Suppressor macrophage treated with lipopolysaccharide for 4 hours (primary cell): ENCODE measurements at regions not wholly inside any gene's neighbourhood (a gene's known extent, or its start where the extent isn't known, plus 50 kb on each side); places are given as distances from the start of the nearest gene placed in this dataset.
"Not testable (repeated sequence)": the region's sequence is repeated elsewhere in the genome, so short reads cannot be mapped to it uniquely, and the experiment has no call there.

ENCODE experiments used
- DNase-seq: peaks from one replicate; pipeline ENCODE4 v3.0.0-alpha.2; 2020

GRCh38 chr11:45378516-45378915 is 92.4 kb upstream of the SYT13 start:
- DNase-seq, result no peak

- no peak for DNase-seq
Measured at GRCh38 chr11:45374653-45375059, 88.5 kb upstream of the SYT13 start.

- no peak for DNase-seq
Measured at GRCh38 chr11:45374130-45374529, 88.0 kb upstream of the SYT13 start.

GRCh38 chr11:45373506-45374035 is 87.4 kb upstream of the SYT13 start:
- DNase-seq, result no peak

GRCh38 chr11:45372414-45372813 is 86.3 kb upstream of the SYT13 start:
- not testable (repeated sequence) for DNase-seq

- peak; percentile 74 for DNase-seq
Measured at GRCh38 chr11:45371251-45372115, 85.3 kb upstream of the SYT13 start.

DNA sequence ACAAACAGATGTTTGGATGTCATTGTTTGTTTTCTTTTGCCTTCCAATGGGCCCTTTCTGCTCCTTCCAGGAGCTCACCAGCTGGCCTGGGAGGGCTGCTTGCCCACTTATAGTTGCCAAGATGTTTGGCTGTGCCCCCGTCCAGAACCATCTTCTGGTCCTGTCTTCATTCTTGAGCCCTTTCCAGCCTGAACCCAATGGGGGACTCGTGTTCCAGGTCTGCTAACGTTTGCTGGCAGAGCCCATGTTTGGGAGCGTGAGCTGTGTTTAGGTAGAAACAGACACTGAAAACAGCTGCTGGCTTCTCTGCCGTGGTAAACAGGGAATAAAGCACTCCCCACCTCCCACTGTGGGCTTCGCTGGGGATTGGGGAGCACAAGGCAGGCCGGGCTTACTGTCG is 83.2 kb upstream of the SYT13 start:
- no peak for DNase-seq

- no peak for DNase-seq
Measured at GRCh38 chr11:45368697-45369096, 82.6 kb upstream of the SYT13 start.

DNA sequence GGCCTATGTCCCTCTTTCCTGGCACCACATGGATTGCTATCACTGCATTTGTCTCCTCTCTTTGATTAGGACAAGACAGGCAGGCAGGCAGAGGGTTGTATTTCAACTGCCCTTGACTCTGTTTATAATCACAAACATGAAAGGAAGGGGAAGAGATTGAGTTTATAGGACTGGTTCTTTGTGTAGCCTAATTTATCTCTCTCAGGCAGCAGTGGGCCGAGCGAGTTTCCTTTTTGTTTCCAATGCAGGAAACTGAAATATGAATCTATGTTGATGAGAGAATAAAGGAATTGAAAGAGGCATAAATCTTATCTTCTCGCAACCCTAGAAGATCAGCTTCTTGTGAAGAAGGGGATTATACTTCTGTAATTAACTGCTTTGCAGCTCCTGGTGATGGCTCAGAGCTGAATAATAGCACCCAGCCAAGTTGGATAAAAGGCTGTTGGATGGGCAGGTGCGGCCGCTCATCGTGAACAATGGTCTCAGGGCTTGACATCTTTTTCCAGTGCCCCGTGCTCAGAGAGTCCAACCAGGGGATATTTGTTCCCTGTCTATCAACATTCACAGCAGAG is 80.6 kb upstream of the SYT13 start:
- no peak for DNase-seq

GRCh38 chr11:45365961-45366618 is 79.9 kb upstream of the SYT13 start:
- no peak for DNase-seq

DNA sequence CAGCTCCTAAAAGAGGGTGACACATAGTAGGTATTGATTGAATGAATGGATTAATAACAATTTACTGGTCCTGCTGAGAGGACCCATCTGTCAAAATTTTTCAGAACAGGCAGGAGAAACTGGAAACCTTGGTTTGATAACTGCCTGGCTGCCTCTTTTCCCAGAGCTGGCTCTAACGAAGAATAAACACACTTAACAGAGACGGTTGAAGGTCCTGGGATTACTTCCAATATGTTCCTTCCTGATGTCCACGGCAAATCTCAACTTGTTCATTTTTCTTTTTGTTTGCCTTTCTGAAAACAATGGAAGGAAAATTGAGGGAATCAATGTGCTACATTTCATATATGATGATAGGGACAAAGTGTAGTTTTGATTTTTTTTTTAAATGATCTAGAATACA is 76.5 kb upstream of the SYT13 start:
- DNase-seq, result no peak

DNA sequence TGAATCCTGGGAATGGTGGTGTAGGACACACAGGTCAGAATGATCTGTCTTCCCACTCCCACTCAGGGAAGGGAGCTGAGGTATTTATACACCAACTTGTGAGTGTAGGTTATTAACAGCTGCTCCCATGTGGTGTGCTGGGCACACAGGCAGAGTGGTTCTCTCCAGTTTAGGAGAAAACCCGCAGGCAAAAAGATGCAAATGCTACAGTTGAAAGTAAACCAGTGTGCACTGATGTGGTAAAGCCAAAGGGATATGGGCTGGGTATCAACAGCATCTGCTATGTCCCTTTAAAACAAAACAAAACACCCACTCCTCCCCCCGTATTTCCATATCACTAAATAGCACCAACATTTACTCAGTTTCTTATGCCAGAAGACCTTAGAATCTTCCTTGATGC is 75.4 kb upstream of the SYT13 start:
- no peak for DNase-seq

DNA sequence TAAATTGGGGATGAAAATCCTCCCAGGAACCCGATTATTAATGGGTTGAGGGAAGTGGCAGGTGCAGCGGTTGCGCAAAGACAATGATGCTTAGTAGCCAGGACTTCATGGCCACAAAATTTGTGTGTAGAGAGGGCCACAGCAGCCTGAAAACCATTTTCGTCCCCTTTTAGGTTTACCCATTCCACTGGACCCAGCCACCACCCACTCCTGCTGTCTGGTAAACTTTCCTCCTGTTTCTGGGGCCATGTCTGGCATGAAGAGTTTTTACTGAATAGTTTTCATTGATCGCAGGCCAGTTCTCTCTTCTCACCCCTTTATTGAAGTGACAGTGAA is 69.5 kb upstream of the SYT13 start:
- DNase-seq, result no peak

DNA sequence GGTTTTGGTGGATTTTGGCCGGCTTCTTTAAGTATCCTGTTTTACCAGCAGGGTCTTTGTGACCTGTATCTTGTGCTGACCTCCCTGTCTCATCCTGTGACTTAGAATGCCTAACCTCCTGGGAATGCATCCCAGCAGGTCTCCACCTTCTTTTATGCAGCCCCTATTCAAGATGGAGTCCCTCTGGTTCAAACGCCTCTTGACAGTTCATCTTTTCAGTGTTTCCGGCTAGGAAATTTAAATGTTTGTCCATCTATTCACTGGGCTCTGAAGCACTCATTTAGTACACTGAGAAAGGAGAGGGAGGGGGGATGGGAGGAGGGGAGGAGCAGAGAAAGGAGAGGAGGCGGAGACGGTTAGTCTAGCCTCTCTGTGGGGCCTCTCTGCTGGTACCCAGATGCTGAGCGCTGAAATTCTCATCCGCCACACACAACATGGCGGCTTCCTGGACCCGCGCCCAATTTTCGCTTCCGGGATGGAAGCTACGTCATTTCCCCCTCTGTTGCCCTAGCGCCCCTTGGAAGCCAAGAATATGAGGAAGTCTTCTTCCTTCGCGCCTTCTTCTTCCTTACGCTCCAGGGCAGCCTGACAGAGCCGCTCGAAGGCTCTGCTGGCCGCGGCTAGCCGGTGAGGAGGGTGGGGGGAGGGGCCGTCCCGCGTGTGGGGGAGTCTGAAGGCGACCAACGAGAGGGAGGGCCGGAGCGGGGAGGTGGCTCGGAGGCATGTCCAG is 69.0 kb upstream of the SYT13 start:
- DNase-seq, result peak; percentile 74

DNA sequence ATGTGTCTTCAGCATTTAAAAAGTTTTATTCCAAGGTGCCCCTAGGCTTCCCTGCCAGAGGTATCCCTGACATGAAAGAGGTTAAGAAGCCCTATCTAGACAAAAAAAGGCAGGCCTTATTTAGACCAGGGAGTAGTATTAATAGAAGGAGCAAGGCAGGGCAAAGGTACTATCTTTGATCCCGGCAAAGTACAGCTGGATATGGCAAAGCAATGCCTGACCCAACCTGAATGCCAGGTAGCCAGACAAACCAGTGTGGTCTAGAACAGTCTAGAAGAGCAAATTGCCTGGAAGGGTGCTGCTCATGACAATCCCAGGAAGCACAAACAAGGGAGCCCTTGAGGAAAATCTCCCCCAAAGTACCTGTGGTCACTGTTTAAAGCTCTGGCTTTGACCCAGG is 62.6 kb upstream of the SYT13 start:
- DNase-seq, result no peak

DNA sequence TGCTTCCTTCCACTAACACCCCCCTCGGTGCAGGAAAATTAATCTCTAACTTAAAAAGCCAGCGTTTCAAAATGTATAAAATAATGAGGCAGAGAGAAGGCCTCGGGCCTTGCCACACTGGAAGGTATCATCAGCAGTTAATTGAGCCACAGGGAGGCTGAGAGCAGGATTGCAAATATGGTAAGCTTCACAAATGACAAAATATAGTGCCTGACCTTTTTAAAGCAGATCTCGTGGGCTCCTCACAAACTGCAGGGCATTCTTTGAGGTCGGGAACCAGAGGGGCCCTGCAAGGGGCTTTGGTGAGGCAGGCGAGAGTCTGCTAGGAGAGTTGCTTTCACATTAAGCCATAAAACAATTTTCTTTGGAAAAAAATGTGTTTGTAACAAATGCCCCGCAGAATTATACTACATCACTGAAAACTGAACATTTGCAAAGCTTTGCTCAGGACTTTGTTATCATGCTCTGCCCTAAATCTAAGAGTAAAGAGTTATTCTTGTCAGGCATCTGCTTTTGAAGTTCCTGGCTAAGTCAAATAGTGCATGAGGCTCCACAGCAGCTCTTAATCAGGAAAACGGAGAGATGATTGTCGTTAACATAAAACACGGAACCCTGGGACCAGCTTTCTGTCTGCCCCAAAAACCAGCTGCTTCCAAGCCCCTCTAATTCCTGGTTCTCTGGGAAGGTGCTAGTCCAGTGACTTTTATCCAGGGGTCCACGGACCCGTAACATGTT is 61.4 kb upstream of the SYT13 start:
- DNase-seq, result no peak

DNA sequence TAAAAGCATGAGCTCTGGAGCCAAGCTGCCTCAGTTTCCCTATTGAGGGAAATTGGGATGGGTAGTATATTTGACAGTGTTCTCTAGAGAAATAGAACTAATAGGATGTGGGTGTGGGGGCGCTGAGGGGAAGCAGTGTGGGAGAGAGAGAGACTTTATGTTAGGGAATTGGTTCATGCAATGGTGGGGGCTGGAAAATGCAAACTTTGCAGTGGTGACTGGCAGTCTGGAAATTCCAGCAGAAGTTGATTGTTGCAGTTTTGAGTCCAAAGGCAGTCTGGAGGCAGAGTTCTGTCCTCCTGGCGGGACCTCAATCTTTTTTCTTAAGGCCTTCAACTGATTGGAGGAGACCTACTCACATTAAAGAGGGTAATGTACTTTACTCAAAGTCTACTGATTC is 59.4 kb upstream of the SYT13 start:
- no peak for DNase-seq

- DNase-seq, result no peak
Measured at GRCh38 chr11:45344028-45344427, 57.9 kb upstream of the SYT13 start.

DNA sequence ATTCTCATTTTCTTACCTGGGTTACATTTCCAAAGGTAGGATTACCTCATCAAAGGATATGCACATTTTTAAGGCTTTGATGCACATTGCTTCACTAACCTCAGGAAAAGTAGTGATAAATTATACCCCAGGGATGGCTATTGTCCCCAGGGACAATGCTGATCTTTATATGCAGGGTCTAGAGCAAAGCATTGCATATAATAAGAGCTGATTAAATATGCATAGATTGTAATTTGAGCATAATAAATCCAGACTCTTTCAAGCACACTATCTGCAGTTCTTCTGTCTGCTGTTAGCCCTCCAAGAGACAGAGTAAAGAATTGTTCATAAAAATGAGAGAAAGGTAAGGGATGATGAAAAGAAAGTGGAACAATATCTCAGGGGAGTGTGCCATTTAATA is 57.3 kb upstream of the SYT13 start:
- no peak for DNase-seq

- DNase-seq, result no peak
Measured at GRCh38 chr11:45341372-45341771, 55.2 kb upstream of the SYT13 start.

- DNase-seq, result peak; percentile 94
Measured at GRCh38 chr11:45339729-45340519, 53.8 kb upstream of the SYT13 start.
